ENCODE measurements at regions not wholly inside any gene's neighbourhood (a gene's known extent, or its start where the extent isn't known, plus 50 kb on each side); places are given as distances from the start of the nearest gene placed in this dataset.

- H3K4me3 Mint-ChIP-seq (ENCODE audit: unreplicated experiment) = no peak overlapping the region
- no peaks in the 10 kb centered on the region for H3K36me3 Mint-ChIP-seq (ENCODE audit: unreplicated experiment)
- H3K9me3 Mint-ChIP-seq (ENCODE audit: unreplicated experiment) = no peaks in the 10 kb centered on the region
- H3K4me1 Mint-ChIP-seq (ENCODE audit: unreplicated experiment) = no peaks in the 10 kb centered on the region
- peaks cover 3% of the 10 kb centered on the region for H3K27me3 Mint-ChIP-seq (ENCODE audit: unreplicated experiment)
- peak; percentile 74 for DNase-seq (ENCODE audit: extremely low spot score, unreplicated experiment)
- no peak for TF ChIP-seq CTCF (IDR thresholded peaks at IDR 0.05)
- H3K27ac Mint-ChIP-seq (ENCODE audit: unreplicated experiment) = no peak overlapping the region
These were observed 77.8 kb downstream of the BUD13 start for GRCh38 chr11:116694815-116695590.

GRCh38 chr11:116694349-116694725, 78.5 kb downstream of the BUD13 start:
- Mint-ChIP-seq H3K4me1 (ENCODE audit: unreplicated experiment) (no peaks in the 10 kb centered on the region), H3K9me3 (ENCODE audit: unreplicated experiment) (no peaks in the 10 kb centered on the region), H3K27me3 (ENCODE audit: unreplicated experiment) (peaks cover 3% of the 10 kb centered on the region), H3K4me3 (ENCODE audit: unreplicated experiment) (no peak overlapping the region), H3K27ac (ENCODE audit: unreplicated experiment) (no peak overlapping the region), H3K36me3 (ENCODE audit: unreplicated experiment) (no peaks in the 10 kb centered on the region)
- TF ChIP-seq CTCF (IDR thresholded peaks at IDR 0.05) = no peak
- peak; percentile 71 for DNase-seq (ENCODE audit: extremely low spot score, unreplicated experiment)

- H3K4me3 Mint-ChIP-seq (ENCODE audit: unreplicated experiment) = no peak overlapping the region
- no peaks in the 10 kb centered on the region for H3K9me3 Mint-ChIP-seq (ENCODE audit: unreplicated experiment)
- no peak overlapping the region for H3K27ac Mint-ChIP-seq (ENCODE audit: unreplicated experiment)
- no peaks in the 10 kb centered on the region for H3K36me3 Mint-ChIP-seq (ENCODE audit: unreplicated experiment)
- peaks cover 3% of the 10 kb centered on the region for H3K27me3 Mint-ChIP-seq (ENCODE audit: unreplicated experiment)
- TF ChIP-seq CTCF (IDR thresholded peaks at IDR 0.05) = no peak
- no peaks in the 10 kb centered on the region for H3K4me1 Mint-ChIP-seq (ENCODE audit: unreplicated experiment)
- DNase-seq (ENCODE audit: extremely low spot score, unreplicated experiment) = peak; percentile 80
These were observed 79.0 kb downstream of the BUD13 start for GRCh38 chr11:116693593-116694348.

- Mint-ChIP-seq H3K27ac (ENCODE audit: unreplicated experiment) (no peak overlapping the region), H3K4me1 (ENCODE audit: unreplicated experiment) (no peaks in the 10 kb centered on the region), H3K27me3 (ENCODE audit: unreplicated experiment) (peaks cover 3% of the 10 kb centered on the region), H3K9me3 (ENCODE audit: unreplicated experiment) (no peaks in the 10 kb centered on the region), H3K36me3 (ENCODE audit: unreplicated experiment) (no peaks in the 10 kb centered on the region), H3K4me3 (ENCODE audit: unreplicated experiment) (no peak overlapping the region)
- no peak for TF ChIP-seq CTCF (IDR thresholded peaks at IDR 0.05)
- no peak for DNase-seq (ENCODE audit: extremely low spot score, unreplicated experiment)
These were observed 79.7 kb downstream of the BUD13 start for GRCh38 chr11:116693102-116693570.
